ENCODE measurements at regions not wholly inside any gene's neighbourhood (a gene's known extent, or its start where the extent isn't known, plus 50 kb on each side); places are given as distances from the start of the nearest gene placed in this dataset.

- DNase-seq: no peak
- Histone ChIP-seq H3K4me3 (no peak overlapping the region), H3K36me3 (no peaks in the 10 kb centered on the region), H3K27me3 (ENCODE audit: low read depth) (no peaks in the 10 kb centered on the region), H3K27ac (no peak overlapping the region), H3K4me1 (no peaks in the 10 kb centered on the region), H3K9me3 (no peaks in the 10 kb centered on the region)
- no peak for ATAC-seq
- intact Hi-C loops (cut with DNase I): no loop called here
- TF ChIP-seq, protein P1, sequence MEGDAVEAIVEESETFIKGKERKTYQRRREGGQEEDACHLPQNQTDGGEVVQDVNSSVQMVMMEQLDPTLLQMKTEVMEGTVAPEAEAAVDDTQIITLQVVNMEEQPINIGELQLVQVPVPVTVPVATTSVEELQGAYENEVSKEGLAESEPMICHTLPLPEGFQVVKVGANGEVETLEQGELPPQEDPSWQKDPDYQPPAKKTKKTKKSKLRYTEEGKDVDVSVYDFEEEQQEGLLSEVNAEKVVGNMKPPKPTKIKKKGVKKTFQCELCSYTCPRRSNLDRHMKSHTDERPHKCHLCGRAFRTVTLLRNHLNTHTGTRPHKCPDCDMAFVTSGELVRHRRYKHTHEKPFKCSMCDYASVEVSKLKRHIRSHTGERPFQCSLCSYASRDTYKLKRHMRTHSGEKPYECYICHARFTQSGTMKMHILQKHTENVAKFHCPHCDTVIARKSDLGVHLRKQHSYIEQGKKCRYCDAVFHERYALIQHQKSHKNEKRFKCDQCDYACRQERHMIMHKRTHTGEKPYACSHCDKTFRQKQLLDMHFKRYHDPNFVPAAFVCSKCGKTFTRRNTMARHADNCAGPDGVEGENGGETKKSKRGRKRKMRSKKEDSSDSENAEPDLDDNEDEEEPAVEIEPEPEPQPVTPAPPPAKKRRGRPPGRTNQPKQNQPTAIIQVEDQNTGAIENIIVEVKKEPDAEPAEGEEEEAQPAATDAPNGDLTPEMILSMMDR (IDR thresholded peaks at IDR 0.05): no peak
These were observed 225.0 kb upstream of the ARHGEF26 start for GRCh38 chr3:153896197-153896596.

DNA sequence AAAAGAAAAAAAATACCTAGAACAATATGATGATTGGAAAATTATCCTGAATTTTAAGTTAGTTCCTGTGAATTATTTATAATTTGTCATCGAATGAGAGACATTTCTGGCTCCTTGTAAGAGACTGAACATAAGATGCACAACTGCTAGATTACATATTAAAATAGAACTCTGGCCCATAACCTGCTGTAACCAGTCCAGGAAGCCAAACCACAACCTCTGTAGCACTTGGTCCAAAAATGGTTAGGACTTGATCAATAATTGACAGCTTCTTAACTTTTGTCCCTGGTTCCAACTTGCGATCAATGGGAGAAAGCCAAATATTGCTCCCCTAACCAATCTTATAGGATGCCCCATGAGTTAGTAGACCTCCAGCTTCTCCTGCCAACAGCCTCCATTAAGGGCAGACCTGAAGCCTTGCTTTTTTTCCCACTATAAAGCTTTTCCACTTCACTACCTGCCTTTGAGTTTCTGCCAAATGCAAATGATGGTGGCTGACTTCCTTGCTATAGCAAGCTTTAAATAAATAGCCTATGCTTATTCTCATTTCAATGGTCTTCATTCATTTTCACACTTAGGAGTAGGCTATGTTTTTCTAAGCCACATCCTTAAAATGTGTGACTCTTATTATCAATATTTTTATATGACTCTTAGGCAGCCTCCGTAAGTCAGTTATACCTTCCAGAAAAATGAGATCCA, 224.0 kb upstream of the ARHGEF26 start:
- Histone ChIP-seq H3K4me3 (no peak overlapping the region), H3K27ac (no peak overlapping the region), H3K9me3 (no peaks in the 10 kb centered on the region), H3K27me3 (ENCODE audit: low read depth) (no peaks in the 10 kb centered on the region), H3K4me1 (no peaks in the 10 kb centered on the region), H3K36me3 (no peaks in the 10 kb centered on the region)
- DNase-seq (no peak), ATAC-seq (no peak)
- TF ChIP-seq, protein P1 (IDR thresholded peaks at IDR 0.05): no peak
- intact Hi-C loops (cut with DNase I): no loop called here

- ATAC-seq (no peak), DNase-seq (no peak)
- intact Hi-C loops (cut with DNase I): no loop called here
- H3K36me3 ChIP-seq: no peaks in the 10 kb centered on the region
- H3K9me3 ChIP-seq: no peaks in the 10 kb centered on the region
- TF ChIP-seq, protein P1 (IDR thresholded peaks at IDR 0.05): no peak
- no peaks in the 10 kb centered on the region for H3K27me3 ChIP-seq (ENCODE audit: low read depth)
- H3K27ac ChIP-seq: no peak overlapping the region
- no peaks in the 10 kb centered on the region for H3K4me1 ChIP-seq
- no peak overlapping the region for H3K4me3 ChIP-seq
These were observed 223.3 kb upstream of the ARHGEF26 start for GRCh38 chr3:153897842-153898241.

- Histone ChIP-seq H3K36me3 (no peaks in the 10 kb centered on the region), H3K27ac (no peak overlapping the region), H3K4me1 (no peaks in the 10 kb centered on the region), H3K27me3 (ENCODE audit: low read depth) (no peaks in the 10 kb centered on the region), H3K4me3 (no peak overlapping the region), H3K9me3 (no peaks in the 10 kb centered on the region)
- DNase-seq (no peak), ATAC-seq (no peak)
- intact Hi-C loops (cut with DNase I): no loop called here
- TF ChIP-seq, protein P1 (IDR thresholded peaks at IDR 0.05): no peak
These were observed 220.0 kb upstream of the ARHGEF26 start for GRCh38 chr3:153901152-153901551.

DNA sequence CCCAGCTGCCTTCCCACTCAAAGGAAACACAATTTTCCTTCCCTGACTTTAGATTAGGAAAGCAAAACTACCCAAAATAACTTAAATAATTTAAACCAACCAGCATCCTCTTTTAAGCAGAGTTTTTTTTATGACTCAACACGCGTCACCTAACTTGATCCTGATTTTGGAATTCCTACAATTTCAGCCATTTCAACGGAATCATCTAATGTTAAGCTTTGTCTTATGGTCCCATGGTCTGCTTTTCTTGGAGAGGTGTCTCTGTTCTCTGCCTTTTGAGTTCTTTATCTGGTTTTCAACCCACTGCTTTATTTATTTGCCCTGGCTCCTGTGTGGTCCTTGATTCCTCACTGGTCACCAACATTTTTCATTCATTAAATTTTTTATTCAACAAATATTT, 219.2 kb upstream of the ARHGEF26 start:
- no peak overlapping the region for H3K4me3 ChIP-seq
- intact Hi-C loops (cut with DNase I): no loop called here

More for the DNA sequence above, 219.2 kb upstream of the ARHGEF26 start:
- Histone ChIP-seq H3K27ac (no peak overlapping the region), H3K27me3 (ENCODE audit: low read depth) (no peaks in the 10 kb centered on the region), H3K36me3 (no peaks in the 10 kb centered on the region), H3K4me1 (no peaks in the 10 kb centered on the region), H3K9me3 (no peaks in the 10 kb centered on the region)
- ATAC-seq: no peak
- TF ChIP-seq, protein P1 (IDR thresholded peaks at IDR 0.05): no peak
- DNase-seq: no peak
